HG03108 (cell line): ENCODE measurements at regions not wholly inside any gene's neighbourhood (a gene's known extent, or its start where the extent isn't known, plus 50 kb on each side); places are given as distances from the start of the nearest gene placed in this dataset.

Source experiments
- ATAC-seq: cut with Tn5 transposase; IDR thresholded peaks from one replicate; pipeline ENCODE4 v1.9.1; 2021; ENCODE audit warnings: moderate library complexity; ENCODE audit not compliant: unreplicated experiment

- ATAC-seq = no peak
Observed at GRCh38 chr2:7904319-7904718, 777.5 kb upstream of the ID2 start.

- no peak for ATAC-seq
Observed at GRCh38 chr2:7905756-7906155, 776.1 kb upstream of the ID2 start.

- no peak for ATAC-seq
Observed at GRCh38 chr2:7906431-7906830, 775.4 kb upstream of the ID2 start.

GRCh38 chr2:7907041-7907440 lies 774.8 kb upstream of the ID2 start:
- ATAC-seq = no peak

GRCh38 chr2:7910752-7911151 lies 771.1 kb upstream of the ID2 start:
- ATAC-seq = no peak

GRCh38 chr2:7911196-7911595 lies 770.7 kb upstream of the ID2 start:
- no peak for ATAC-seq

- no peak for ATAC-seq
Observed at GRCh38 chr2:7913974-7914373, 767.9 kb upstream of the ID2 start.

- ATAC-seq = no peak
Observed at GRCh38 chr2:7915302-7916091, 766.4 kb upstream of the ID2 start.

- ATAC-seq = no peak
Observed at GRCh38 chr2:7916670-7917069, 765.2 kb upstream of the ID2 start.

- no peak for ATAC-seq
Observed at GRCh38 chr2:7919510-7919909, 762.3 kb upstream of the ID2 start.

- no peak for ATAC-seq
Observed at GRCh38 chr2:7924023-7924762, 757.7 kb upstream of the ID2 start.

- ATAC-seq = no peak
Observed at GRCh38 chr2:7925506-7925905, 756.4 kb upstream of the ID2 start.

GRCh38 chr2:7927691-7928090 lies 754.2 kb upstream of the ID2 start:
- no peak for ATAC-seq

GRCh38 chr2:7929281-7929680 lies 752.6 kb upstream of the ID2 start:
- ATAC-seq = no peak

- no peak for ATAC-seq
Observed at GRCh38 chr2:7930800-7931635, 750.8 kb upstream of the ID2 start.

GRCh38 chr2:7931808-7932207 lies 750.0 kb upstream of the ID2 start:
- no peak for ATAC-seq

GRCh38 chr2:7933672-7934071 lies 748.2 kb upstream of the ID2 start:
- no peak for ATAC-seq

- no peak for ATAC-seq
Observed at GRCh38 chr2:7934476-7934875, 747.4 kb upstream of the ID2 start.

- ATAC-seq = no peak
Observed at GRCh38 chr2:7937082-7937481, 744.8 kb upstream of the ID2 start.

- ATAC-seq = no peak
Observed at GRCh38 chr2:7940723-7941122, 741.1 kb upstream of the ID2 start.

GRCh38 chr2:7943446-7943845 lies 738.4 kb upstream of the ID2 start:
- ATAC-seq = no peak

- ATAC-seq = no peak
Observed at GRCh38 chr2:7945026-7945425, 736.8 kb upstream of the ID2 start.
